CD4-positive, alpha-beta T cell treated with Interleukin-6 at 100 ng/mL for 8 hours (primary cell): ENCODE measurements at regions not wholly inside any gene's neighbourhood (a gene's known extent, or its start where the extent isn't known, plus 50 kb on each side); places are given as distances from the start of the nearest gene placed in this dataset.

Experiments
- DNase-seq: peaks from one replicate; pipeline ENCODE4 v3.0.0-alpha.2; 2020; ENCODE audit warnings: mixed read lengths, low spot score

DNA sequence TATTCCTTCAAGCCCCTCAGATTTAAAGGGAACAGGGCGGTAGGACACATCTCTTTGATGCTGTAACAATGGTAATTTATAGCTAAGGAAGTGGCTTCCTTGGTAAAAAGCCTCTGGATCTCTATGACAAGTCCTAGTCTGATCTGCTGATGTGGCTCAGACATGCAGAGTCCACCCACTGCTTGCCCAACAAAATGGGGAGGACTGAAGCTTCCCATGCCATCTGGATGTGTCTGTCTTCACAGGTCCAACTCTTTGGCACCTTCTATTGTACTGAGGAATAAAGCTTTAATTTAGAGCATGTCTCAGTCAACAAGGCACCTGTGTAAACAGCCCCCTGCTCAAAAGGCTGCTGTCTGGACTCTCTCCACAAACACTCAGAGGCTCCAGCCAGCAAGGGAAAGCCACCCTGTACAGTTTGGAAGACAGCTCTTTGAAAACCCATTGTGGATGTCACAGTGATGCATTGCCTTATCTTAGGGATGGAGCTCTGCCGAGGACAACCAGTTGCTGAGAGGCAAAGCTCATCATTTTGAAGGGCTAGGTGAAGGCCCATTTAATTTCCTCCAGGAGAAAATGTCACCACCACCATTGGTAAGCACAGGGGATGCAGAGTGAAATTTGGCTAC lies 348.6 kb upstream of the GRM7 start:
- DNase-seq, result no peak

DNA sequence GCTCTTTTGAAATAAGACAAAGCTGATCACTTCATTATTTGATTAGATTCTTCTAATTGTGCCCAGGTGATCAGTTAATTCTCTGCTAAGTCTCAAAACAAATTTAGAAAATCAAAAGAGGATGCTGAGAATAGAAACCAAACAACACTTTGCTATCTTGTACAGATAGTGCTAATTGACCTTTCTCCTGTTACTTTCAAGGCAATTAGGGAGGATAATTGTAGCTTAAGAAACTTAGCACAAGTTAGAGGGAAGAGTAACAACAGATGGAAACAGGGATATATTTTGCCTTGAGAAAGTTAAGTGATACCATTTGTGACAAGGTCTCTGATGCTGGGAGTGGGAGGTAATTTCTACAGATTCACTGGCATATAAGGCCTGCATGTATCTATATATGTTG lies 344.8 kb upstream of the GRM7 start:
- DNase-seq, result no peak

DNA sequence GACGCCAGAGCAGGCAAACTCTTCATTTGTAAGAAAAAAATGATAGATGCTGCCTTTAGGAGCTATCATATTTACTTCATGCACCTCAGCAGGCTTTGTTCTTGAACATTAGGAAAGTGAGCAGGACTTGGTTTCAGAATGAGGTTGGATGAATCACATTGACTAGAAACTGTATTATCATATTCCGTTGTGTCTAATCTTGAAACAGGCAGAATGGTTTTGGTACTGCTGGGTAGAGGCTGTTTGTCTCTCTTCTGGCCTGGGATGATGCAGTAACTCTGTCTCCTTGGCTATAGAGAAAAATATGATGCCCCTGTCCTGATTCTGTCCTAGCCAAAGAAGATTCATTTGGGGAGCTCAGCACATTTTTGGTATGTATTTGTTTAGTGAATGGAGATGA lies 344.2 kb upstream of the GRM7 start:
- no peak for DNase-seq

DNA sequence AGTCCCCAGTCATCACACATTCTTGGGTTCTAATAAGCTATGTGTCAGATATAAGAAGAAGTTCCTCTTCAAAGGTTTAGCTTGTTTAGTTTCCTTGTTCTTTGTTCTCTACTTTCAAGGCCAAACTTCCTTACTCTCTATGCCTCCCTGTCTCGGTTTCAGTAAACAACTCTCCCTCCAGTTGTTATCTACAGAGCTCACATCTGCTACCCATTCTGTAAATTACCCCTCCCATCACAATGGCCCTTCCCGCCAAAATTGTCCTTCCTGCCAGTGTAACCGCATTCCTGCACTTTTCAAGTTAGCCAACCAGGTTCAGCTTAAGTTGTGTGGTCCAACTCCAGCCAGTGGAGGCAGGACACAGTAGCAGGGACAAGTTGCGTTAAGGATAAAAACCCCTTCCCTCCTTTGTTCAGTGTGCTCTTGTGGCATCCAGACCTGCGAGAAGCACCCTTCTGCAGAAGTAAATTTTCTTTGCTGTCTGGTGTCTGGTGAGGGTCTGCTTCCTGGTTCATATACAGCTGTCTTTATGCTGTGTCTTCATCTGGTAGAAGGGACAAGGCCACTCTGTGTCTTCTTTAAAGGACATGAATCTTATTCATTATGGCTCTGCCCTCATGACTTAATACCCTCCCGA lies 342.1 kb upstream of the GRM7 start:
- DNase-seq, result no peak

DNA sequence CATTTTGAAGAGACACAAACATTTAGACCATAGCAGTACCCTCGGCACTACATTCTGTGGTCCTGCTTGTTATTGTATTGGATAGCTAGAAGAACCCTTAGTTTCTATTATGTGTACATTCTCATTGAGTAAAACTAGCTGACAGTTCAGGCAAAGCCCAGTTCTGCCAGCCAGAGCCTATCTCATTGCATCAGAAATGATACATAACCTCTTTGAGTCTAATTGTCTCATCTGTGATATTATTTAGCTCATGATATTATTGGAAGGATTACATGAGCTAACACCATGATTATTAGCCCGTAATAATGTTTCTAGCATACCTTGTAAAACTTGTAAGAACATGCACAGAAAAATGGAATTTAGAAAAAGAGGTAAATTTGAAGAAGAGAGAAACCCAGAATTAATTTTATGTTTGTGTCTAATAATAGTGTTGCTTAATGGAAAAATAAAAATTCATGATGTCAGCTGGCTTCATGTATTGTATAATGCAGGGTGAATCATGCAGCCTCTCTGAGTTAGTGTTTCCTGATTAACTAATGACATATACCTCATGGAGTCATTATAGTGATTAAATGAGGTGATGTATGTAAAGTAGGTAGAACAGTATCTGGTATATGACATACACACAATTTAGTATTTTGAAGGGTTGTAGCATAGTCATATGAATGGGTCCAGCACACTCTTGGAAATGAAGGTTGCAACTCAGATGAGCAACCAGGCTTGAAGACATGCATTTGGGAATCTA lies 339.4 kb upstream of the GRM7 start:
- no peak for DNase-seq

DNA sequence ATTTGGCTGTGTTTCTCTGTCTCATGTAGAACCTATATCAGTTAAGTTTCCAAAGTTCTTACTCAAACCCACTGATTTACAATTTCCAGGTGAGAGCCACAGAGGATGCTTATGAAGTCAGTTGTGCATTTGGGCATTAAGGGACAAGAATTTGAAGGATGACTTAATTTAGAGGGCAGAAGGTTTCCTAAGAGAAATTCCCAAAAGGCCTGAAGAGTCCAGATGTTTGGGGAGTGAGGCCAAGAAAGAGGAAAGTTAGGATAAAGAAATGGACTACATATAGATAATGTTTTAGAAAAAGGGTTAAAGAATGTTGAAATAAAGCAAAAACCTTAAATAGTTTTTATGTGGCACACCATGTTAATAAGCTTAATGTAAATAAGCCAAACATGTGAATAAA lies 338.7 kb upstream of the GRM7 start:
- no peak for DNase-seq

DNA sequence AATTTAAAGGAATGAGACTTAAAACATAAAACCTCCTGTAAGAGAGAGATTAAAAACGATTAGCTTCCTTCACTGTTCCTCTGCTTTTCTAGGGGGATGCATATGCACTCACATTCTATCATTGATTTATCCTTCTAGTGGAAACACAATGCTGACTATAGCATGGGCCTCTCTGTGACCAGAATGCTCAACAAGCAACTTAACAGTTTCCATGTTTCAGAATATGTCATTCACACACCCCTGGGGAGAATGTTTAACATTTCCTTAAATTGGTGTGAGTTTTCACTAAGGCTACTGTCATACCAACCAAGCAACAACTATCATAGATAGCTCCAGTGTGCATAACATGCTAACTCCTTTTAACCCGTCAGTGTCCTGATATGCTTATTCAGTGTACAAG lies 337.9 kb upstream of the GRM7 start:
- no peak for DNase-seq

DNA sequence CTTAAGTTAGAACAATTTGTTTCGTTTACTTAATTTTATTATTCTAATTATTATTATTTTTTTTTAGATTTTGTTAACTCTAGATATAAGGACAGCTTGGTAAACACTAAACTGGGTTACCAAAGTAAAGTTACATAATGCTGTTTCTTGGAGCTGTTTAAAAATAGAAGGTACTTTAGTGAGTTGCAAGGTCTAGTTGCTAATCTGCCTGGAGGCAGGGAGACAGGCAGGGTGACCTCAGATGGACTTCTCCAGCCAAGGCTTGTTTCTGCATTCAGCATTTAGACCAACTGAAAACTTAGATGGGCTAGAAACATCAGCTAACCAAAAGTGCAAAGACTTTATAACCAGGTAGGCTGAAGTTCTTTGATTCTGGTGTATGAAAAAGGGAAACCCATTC lies 336.4 kb upstream of the GRM7 start:
- no peak for DNase-seq

DNA sequence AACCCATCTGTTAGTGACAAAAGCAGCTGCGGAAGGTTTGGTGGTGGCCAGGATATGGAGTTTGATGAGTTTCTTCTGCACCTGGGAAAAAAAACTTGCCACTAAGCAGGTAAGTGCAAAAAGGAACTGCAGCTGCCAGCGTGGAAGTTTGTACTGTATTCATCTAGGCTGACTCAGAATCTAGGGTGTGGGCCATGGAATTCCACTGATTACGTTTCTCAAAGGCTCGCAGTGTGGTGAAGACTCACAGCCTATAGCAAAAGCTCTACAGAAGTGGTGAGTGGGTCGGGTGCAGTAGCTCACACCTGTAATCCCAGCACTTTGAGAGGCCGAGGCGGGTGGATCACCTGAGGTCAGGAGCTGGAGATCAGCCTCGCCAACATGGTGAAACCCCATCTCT lies 334.6 kb upstream of the GRM7 start:
- DNase-seq, result no peak

DNA sequence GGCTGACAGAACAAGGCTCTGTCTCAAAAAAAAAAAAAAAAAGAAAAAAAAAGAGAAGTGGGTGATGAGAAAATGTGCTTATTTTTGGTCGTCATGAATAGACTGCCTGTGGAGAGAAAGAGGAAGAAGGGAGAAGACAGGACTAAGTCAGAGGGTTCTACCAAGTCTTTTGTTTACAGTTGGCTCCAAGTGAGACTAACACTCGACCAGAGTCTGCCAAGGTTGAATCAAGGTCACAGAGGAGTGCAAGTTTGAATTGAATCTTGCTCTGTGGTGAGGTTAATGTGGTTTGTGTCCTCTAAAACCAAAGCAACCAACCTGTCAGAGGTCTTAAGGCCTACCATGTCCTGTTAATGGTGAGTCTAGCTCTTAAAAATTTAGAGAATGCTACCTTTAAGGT lies 334.1 kb upstream of the GRM7 start:
- no peak for DNase-seq

DNA sequence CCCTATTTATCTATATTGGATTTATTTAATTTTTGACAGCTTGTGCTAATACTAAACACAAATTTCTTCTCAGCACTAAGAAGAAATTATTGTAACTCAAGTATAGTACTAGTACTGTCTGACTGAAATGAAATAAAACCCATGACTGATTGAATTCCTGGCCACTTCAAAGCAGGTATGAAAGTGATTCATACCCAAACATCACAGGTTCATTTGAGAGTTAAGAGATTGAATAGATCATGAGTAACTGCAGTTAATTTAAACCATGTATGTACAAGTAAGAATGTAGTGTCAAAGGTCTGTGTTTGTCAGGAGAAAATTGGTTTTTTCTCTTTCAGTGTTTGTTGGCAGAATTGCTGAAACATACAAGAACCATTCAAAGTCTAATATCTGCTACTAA lies 332.0 kb upstream of the GRM7 start:
- DNase-seq, result no peak

DNA sequence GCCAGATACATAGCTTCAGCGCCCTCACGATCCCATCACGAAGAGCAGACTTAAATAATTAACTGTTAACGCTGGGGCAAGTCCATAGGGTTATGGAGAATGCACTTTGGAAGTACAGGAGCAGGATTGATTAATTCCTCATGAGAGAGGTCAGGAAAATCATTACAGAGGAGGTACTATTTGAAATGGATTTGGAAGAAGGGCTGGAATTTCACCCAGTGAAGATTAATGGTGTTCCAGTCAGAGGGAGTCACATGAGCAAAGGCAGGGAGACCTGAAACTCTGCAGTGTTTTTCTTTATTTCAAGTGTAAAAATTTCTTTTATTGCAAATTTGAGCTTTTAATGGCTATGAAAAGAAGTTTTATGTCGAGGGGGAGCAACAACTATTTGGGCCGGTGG lies 329.8 kb upstream of the GRM7 start:
- DNase-seq, result no peak

DNA sequence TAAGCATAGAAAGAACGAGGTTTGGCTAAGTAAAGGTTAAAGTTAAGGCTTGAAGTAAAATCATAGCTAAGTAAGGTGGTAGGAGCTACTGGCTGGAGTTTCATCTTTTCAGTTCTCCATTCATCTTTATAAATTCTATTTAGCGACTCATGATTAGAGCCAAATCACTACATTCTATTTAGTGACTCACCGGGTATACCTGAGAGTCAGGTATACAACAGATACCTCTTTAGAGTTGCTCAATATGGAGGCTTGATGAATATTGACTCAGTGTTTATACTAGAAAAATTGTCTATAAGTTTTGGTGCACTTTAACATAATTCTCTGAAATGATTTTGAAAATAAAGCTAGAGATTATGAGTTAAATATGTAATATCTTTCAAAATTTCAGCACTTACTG lies 328.8 kb upstream of the GRM7 start:
- no peak for DNase-seq

DNA sequence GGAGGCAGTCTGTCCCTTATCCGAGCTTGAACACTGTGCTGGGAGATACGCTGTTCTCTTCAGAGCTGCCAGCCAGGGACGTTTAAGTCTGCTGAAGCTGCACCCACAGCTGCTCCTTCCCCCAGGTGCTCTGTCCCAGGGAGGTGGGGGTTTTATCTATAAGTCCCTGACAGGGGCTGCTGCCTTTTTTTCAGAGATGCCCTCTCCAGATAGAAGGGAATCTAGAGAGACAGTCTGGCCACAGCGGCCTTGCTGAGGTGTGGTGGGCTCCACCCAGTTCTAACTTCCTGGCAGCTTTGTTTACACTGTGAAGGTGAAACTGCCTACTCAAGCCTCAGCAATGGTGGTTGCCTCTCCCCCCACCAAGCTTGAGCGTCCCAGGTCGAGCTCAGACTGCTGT lies 319.9 kb upstream of the GRM7 start:
- no peak for DNase-seq

DNA sequence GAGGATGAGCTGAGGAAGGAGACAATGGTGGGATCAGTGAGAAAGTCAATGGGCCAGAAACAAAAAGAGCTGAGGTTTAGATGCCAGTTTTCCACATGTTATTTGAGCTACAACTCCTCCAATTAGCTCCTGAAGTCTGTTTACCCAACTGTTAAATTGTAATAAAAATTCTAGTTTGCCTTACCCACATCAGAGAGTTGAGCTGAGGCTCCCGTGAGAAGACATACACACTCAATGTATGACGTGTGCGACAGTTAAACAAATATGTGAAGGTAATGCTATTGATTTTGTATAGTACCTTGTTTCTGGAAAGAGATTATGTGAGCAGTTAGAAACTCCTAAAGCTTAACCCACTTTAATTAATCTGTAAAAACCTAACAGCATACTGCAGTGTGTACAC lies 318.1 kb upstream of the GRM7 start:
- DNase-seq, result no peak

DNA sequence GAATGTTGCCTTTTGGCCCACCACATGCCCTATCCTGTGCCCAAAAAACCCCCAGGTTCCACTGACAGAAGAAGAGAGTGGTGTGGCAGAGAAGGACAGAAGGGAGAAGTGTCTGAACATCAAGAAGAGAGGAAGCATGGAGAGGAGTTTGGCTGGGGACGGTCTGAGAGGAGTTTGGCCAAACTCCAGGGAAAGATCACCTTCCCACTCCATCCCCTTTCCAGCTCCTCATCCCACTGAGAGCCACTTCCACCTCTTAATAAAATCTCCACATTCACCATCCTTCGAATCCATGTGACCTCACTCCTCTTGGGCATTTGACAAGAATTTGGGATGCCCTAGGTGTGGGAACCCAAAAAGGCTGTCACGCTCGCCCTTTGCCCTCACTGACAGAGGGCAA lies 311.6 kb upstream of the GRM7 start:
- no peak for DNase-seq

DNA sequence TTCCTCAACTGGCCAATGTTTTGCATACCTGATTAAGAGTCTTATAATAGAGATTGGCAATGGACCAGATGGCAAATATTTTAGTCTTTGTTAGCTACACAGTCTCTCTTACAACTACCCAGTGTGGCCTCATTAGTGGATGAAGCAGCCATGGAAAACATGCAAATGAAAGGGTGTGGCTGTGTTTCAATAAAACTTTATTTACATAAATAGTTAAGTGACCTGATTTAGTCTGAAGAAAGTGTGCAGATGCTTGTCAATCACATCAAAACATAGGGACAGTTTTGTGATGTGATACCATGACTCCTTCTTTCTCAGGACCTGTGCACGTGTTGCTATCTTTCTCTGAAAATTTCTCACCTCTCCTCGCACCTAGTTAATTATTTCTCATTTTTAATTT lies 309.8 kb upstream of the GRM7 start:
- DNase-seq, result no peak

DNA sequence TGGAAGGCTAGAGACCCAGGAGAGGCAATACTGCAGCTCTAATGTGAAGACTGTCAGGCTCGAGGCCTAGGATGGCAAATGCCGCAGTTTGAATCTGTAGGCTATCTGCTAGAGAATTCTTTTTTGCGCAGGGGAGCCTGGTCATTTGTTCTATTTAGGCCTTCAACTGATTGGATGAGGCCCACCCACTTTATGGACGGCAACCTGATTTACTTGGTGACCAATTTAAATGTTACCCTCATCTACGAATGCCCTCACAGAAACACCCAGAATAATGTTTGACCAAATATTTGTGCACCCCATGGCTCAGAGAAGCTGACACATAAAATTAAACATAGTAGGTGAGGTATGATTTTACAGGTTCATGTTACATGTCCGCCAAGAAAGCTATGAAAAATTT lies 300.7 kb upstream of the GRM7 start:
- DNase-seq, result no peak

DNA sequence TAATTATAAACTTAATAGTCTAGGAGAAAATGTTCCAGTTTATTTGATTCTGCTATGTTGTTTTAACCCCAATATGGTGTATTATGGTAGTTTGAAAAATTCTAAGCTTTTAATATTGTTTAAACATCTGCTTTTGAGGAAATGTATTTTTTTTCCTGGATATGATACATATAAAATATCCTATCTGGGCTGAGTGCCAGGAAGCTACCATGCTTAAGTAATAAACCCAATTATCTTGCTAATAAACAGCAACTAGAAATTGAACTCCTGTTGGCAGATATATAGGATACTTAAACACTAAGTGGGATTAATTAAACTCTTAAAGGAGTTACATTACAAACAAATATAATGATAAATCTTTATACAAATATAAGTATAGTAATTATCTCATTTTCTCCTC lies 293.7 kb upstream of the GRM7 start:
- no peak for DNase-seq

DNA sequence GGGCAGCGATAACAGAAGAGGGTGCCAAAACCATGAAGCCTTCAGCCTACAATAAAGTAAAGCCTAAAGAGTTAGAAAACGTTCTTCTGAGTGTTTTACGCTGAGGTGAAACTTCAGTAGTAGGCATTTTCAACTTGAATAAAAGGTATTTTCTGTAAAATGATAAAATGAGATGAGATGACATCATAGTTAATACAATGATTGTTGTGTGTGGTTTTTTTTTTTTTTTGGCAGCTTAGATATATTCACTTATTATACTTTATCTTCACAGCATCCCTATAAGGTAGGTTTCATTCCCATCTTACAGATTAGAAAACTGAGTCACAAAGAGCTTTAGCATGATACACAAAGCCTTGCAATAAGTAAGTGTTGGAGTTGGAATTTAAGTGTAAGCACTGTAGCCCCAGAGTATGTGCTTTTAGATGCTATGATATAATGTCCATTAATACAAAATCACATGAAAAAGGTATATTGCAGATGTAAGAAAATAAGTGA lies 291.9 kb upstream of the GRM7 start:
- DNase-seq, result no peak

DNA sequence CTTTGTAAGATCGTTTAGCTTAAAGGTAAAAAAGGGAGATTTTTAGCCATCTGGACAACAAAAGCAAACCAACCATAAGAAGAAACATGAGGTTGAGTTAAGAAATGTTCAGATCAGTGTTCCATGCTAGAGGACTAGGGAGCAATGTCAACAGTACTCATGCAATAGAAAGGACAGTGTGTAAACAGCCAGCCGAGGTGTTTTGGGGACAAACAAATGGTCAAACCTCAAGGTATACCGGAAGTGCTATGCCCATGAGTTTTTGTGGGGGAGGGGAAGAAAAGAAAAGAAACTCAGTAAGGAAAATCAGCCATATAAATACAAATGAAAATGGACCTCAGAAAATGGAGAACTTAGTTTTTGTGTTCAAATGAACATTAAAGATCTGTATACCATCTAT lies 289.5 kb upstream of the GRM7 start:
- DNase-seq, result no peak

DNA sequence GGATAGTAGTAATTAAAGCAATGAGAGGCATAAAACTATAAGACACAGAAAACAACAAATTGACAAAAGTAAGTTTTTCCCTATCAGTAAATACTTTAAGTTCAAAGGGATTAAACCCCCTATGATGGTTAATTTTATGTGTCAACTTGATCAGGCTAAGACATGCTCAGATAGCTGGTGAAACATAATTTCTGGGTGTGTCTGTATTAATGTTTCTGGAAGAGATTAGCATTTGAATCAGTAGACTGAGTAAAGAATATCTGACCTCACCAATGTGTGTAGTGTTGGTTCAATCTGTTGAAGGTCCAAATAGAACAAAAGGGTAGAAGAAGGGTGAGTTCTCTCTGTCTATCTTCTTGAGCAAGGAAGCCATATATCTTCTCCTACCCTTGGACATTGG lies 283.3 kb upstream of the GRM7 start:
- no peak for DNase-seq

DNA sequence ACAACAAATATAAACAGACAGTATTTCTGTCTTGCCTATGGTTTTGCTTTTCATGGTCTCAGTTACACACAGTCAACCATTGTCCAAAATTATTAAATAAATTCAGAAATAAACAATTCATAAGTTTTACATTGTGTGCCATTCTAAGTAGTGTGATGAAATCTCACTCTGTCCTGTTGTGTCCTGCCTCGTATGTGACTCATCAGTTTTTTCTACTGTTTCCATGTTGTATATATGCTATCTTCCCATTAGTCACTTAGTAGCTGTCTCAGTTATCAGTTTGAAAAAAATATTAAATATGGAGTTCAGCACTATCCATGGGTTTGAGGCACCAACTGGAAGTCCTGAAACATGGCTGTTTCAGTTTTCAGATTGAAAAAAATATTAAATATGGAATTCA lies 282.4 kb upstream of the GRM7 start:
- no peak for DNase-seq

DNA sequence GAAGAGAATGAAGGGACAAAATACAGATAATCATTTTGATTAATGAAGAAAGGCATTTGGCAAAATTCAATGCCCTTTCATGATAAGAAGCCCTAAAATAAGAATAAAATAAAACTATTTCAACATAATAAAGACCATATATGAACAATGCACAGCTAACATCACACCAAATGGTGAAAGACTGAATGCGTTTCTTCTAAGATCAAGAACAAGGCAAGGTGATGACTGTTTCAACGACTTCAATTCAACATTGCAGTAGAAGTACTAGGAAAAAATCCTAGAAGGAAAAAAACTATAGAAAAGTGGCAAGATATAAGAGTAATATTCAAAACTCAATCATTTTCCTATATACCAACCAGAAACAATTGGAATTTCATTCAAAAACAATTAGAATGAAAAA lies 280.1 kb upstream of the GRM7 start:
- DNase-seq, result no peak
